Activated T-cell treated with anti-CD3 and anti-CD28 coated beads, Interleukin-2, amount 50 U/mL, for 72 hours (primary cell): ENCODE measurements at regions not wholly inside any gene's neighbourhood (a gene's known extent, or its start where the extent isn't known, plus 50 kb on each side); places are given as distances from the start of the nearest gene placed in this dataset.

Experiments used
- ATAC-seq, 2 donors: fragments of 150-1000 bp; cut with Tn5 transposase; replicated peaks in 1 of 2; 2 replicates each; pipeline ENCODE4 v1.10.0; 2021; ENCODE audit warnings: moderate library complexity in 2 of 2, mild to moderate bottlenecking in 1 of 2
- DNase-seq, 2 donors: peaks; one replicate each; pipeline ENCODE4 v3.0.0; 2021 to 2022; ENCODE audit warnings: mixed read lengths in 1 of 2
- H3K27ac Mint-ChIP-seq: one replicate; pipeline ENCODE4 v1.8.0; 2022; ENCODE audit warnings: mild to moderate bottlenecking, moderate library complexity, mixed read lengths
- H3K27me3 Mint-ChIP-seq: one replicate; pipeline ENCODE4 v1.8.0; 2022; ENCODE audit warnings: low read depth, mixed read lengths
- H3K36me3 Mint-ChIP-seq, 2 donors: one replicate each; pipeline ENCODE4 v1.8.0; 2022; ENCODE audit warnings: mixed read lengths in 2 of 2, mild to moderate bottlenecking in 1 of 2; ENCODE audit not compliant: insufficient read depth in 2 of 2
- H3K4me1 Mint-ChIP-seq: one replicate; pipeline ENCODE4 v1.8.0; 2022; ENCODE audit warnings: low read depth, mixed read lengths
- H3K4me3 Mint-ChIP-seq, 2 donors: one replicate each; pipeline ENCODE4 v1.8.0; 2022; ENCODE audit warnings: mild to moderate bottlenecking in 2 of 2, mixed read lengths in 2 of 2, moderate library complexity in 2 of 2
- H3K9me3 Mint-ChIP-seq, 2 donors: one replicate each; pipeline ENCODE4 v1.8.0; 2022; ENCODE audit warnings: mixed read lengths in 2 of 2

DNA sequence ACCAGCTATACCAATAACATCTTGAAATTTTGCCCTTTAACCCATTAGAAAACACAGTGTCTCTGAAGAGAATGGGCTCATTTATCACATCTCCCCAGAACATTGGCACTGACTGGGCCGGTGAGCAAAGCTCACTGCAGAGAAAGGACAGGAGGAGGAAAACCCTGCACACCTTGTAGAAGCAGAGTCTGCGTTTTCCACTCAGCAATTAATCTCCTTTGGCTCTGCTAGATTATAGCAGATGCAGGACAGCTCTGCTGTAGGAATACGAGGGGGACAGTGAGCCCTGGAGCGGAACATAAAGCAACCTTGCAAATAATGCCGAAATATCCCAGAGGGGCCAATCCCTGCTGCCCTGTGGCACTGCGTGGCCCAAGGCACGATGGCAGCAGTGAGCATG, 113.9 kb downstream of the TSN start:
- ATAC-seq, result no peak
- Mint-ChIP-seq H3K9me3 (no peaks in the 10 kb centered on the region), H3K27ac (no peak overlapping the region)

DNA sequence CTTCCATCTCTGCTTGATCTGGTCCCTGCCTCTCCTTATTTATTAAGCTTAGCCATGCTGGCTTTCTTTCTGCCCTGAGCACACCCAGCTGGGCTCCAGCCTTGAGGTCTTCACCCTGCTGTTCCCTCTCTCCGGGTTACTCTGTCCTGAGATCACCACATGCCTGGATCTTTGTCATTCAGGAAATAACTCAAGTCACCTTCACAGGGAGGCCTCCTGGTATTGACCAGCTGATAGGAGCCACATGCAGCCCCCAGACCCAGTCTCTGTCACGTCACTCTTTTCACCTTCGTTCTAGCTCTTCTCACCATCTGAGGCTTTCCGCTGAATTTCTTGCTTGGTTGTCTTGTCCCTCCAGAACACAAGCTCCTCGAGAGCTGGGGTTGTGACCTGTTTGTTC, 114.4 kb downstream of the TSN start:
- Mint-ChIP-seq H3K27ac (no peak overlapping the region), H3K4me3 (no peak overlapping the region), H3K27me3 (peaks cover 21% of the 10 kb centered on the region), H3K4me1 (no peaks in the 10 kb centered on the region), H3K36me3 (no peaks in the 10 kb centered on the region), H3K9me3 (no peaks in the 10 kb centered on the region)
- ATAC-seq, result no peak
- no peak for DNase-seq

More for the DNA sequence above, 113.9 kb downstream of the TSN start:
- H3K27me3 Mint-ChIP-seq, result peaks cover 18% of the 10 kb centered on the region
- no peak overlapping the region for H3K4me3 Mint-ChIP-seq
- no peaks in the 10 kb centered on the region for H3K36me3 Mint-ChIP-seq
- DNase-seq, result no peak
- H3K4me1 Mint-ChIP-seq, result no peaks in the 10 kb centered on the region

DNA sequence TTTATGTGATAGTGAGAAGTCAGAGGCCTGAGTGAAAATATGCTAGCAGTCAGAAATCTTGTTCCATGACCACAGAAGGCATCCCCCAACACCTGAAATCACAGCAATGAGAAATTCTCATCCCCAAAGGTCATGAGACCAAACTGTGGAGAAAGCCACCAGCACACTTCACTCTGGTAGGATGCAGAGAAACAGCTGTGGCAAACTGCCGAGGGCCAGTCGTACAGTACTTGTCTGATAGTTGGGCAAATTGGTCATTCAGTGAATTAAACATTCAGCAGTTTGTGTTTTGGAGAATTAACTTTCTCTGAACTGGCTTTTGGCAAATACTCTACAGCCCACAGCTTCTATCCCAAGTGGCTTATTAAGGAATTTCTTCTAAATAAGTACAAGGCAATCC, 117.2 kb downstream of the TSN start:
- Mint-ChIP-seq H3K27me3 (peaks cover 14% of the 10 kb centered on the region), H3K4me1 (no peaks in the 10 kb centered on the region), H3K4me3 (no peak overlapping the region), H3K27ac (no peak overlapping the region), H3K9me3 (no peaks in the 10 kb centered on the region), H3K36me3 (no peaks in the 10 kb centered on the region)
- DNase-seq (no peak), ATAC-seq (no peak)

DNA sequence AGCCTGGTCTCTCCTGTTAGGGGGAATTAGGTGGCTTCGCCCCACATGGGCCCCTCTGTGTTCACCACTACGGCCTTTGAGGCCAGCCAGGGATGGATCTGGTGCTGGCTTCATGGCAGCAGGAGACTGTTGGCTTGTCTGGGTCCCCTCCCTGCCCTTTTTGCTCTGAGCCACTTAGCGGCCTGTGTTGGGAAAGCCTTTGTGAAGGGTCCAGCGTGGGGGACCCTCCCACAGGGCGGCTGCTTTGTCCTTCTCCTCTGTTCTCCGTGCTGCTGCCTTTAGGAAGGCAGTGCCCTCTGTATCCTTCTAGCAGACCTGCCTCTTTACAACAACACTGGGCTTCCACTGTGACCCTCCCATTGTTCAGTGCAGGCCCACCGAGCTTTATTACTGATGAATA, 118.4 kb downstream of the TSN start:
- Mint-ChIP-seq H3K36me3 (no peaks in the 10 kb centered on the region), H3K9me3 (no peaks in the 10 kb centered on the region), H3K27me3 (peaks cover 14% of the 10 kb centered on the region), H3K27ac (no peak overlapping the region), H3K4me1 (no peaks in the 10 kb centered on the region), H3K4me3 (no peak overlapping the region)
- no peak for ATAC-seq
- DNase-seq, result no peak

DNA sequence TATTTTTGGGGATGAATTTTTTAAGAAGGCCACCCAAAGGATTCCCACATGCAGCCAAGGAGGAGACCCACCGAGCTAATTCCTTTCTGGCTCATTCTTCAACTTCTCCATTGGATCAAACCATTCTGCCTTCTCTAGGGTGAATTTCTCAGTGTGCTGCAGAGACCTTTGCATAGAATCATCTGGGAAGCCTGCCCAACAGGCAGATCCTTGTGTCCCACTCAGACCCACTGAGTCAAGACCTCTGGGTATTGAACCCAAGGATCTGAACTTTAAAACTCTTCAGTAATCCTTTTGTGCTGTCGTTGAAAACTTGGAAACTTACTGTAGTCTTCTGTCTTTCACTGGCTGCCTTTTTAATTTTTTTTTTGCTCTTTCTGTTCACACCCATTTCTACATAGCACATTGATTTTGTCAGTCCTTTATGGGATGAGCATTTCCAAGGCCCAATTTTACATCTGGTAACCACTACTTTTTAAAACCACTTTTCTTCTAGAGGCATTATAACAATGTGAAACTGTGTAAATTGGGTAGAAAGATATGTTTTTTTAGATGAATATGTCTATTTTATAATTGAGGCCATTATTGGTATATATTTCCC, 120.2 kb downstream of the TSN start:
- Mint-ChIP-seq H3K4me3 (no peak overlapping the region), H3K36me3 (no peaks in the 10 kb centered on the region), H3K9me3 (no peaks in the 10 kb centered on the region), H3K4me1 (no peaks in the 10 kb centered on the region), H3K27me3 (peaks cover 12% of the 10 kb centered on the region), H3K27ac (no peak overlapping the region)
- ATAC-seq, result no peak
- no peak for DNase-seq

DNA sequence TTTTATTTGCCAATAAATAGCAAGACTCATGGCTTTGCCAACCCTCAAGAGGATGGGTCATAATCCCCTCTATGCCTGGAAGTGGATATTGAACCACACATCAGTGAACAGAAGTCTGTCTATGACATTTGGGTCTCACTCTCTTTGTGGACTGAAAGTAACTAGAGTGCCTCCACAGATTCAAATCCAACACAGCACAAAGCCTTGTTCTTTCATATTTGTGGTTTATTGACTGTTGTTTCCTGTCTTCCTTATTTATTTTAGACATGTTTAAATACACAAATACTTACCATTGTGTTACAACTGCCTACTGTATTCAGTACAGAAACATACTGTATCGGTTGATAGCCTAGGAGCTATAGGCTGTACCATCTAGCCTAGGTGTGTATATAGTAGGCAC, 121.9 kb downstream of the TSN start:
- no peak overlapping the region for H3K27ac Mint-ChIP-seq
- ATAC-seq (no peak), DNase-seq (no peak)
- H3K27me3 Mint-ChIP-seq, result peaks cover 21% of the 10 kb centered on the region
- no peak overlapping the region for H3K4me3 Mint-ChIP-seq
- no peaks in the 10 kb centered on the region for H3K9me3 Mint-ChIP-seq
- H3K36me3 Mint-ChIP-seq, result no peaks in the 10 kb centered on the region
- H3K4me1 Mint-ChIP-seq, result no peaks in the 10 kb centered on the region

DNA sequence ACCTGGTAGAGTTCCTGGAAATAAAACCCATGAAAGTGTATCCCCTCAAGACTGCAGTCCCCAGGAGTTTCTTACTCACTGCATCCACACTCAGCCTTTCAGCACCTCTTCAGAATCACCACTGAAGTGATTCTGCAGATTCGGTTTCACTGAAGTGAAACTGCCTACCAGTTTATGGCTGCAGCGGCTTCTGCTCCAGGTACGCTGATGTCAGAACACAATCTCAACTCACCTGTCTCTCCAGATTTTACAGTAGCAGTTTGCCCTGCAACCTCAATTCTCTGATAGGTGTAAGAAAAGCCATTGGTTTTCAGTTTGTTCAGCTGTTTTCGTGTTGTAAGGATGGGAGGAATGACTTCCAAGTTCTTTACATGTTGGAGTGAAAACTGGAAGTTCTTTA, 124.8 kb downstream of the TSN start:
- Mint-ChIP-seq H3K36me3 (no peaks in the 10 kb centered on the region), H3K27ac (no peak overlapping the region), H3K4me3 (no peak overlapping the region), H3K4me1 (no peaks in the 10 kb centered on the region), H3K9me3 (no peaks in the 10 kb centered on the region), H3K27me3 (peaks cover 18% of the 10 kb centered on the region)
- no peak for ATAC-seq
- no peak for DNase-seq

DNA sequence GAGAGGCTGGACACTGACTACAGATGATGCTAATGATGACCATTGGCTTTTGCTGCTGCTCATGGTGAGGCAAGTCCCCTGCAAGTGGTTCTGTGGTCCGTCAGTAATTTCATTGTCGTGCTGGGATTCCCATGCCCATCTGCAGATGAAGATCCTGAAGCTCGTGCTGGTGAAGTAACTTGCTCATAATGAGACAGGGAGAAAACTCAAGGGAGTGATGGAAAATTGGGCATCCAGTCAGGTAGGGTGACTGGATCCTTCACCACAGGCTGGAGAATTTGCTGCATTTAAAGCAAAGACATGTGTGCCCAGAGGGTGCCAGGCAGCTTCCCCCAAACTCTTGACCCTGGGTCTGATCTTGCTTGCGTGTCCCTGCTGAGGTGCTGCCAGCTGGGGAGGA, 125.6 kb downstream of the TSN start:
- H3K9me3 Mint-ChIP-seq, result no peaks in the 10 kb centered on the region
- DNase-seq, result no peak
- H3K27me3 Mint-ChIP-seq, result peaks cover 18% of the 10 kb centered on the region
- no peak overlapping the region for H3K4me3 Mint-ChIP-seq
- H3K4me1 Mint-ChIP-seq, result no peaks in the 10 kb centered on the region
- no peaks in the 10 kb centered on the region for H3K36me3 Mint-ChIP-seq
- no peak overlapping the region for H3K27ac Mint-ChIP-seq
- ATAC-seq, result no peak

DNA sequence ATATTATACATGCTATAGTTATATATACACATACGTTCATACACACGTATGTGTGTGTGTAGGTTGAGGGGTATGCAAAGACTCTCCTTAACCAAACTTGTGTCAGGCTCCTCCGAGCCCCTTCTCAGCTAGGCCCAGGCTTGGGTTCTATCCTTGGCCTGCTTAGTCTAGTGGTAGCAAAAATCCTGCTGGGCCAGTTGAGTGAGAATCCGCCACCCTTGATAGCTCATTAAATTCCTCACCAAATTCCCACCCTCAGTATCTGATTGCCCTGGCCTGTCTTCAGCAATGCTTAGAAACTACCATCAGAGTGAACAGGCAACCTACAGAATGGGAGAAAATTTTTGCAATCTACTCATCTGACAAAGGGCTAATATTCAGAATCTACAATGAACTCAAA, 126.5 kb downstream of the TSN start:
- no peaks in the 10 kb centered on the region for H3K4me1 Mint-ChIP-seq
- H3K9me3 Mint-ChIP-seq, result no peaks in the 10 kb centered on the region
- no peaks in the 10 kb centered on the region for H3K36me3 Mint-ChIP-seq
- H3K4me3 Mint-ChIP-seq, result no peak overlapping the region
- ATAC-seq, result no peak
- H3K27me3 Mint-ChIP-seq, result peaks cover 18% of the 10 kb centered on the region
- no peak overlapping the region for H3K27ac Mint-ChIP-seq
- DNase-seq, result no peak

DNA sequence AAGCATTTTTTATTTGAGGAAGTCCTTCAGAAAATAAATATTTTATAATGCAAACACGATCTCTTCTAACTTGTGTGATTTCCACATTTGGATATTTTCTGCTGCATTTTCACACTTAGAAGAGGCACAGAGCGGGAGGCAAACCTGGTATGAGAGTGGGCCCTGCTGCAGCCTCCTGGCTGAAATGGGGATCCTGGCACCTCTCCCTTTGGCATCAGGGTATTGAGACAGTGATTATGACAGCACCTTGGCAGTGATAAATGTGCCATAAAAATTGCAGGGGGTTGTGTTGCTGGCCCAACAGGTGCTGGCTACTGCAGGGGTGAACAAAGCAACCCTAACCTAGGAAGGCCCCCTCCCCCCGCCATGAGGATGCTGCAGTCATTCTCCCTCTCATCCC, 128.6 kb downstream of the TSN start:
- no peaks in the 10 kb centered on the region for H3K4me1 Mint-ChIP-seq
- no peak overlapping the region for H3K4me3 Mint-ChIP-seq
- ATAC-seq, result no peak
- H3K36me3 Mint-ChIP-seq, result no peaks in the 10 kb centered on the region
- DNase-seq, result no peak
- no peak overlapping the region for H3K27ac Mint-ChIP-seq
- H3K27me3 Mint-ChIP-seq, result peaks cover 18% of the 10 kb centered on the region
- no peaks in the 10 kb centered on the region for H3K9me3 Mint-ChIP-seq

DNA sequence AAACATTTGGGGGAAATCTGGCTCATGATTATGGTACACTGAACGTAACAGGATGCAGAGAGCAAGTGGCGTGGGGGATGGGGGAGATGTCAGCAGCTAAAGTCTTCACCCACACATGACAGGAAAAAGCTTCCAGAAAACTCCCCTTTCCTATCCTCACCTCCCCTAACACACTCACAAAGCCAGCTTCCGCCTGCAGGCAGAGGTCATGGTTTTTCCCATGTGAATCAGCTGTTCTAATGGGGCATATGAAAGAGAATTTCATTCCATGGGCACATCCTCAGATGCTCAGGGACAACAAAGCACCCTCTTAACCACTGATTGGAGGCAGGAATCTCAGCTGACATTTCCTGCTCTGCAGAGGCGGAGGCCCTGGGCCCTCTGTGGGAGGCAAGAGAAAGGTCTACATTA, 129.1 kb downstream of the TSN start:
- no peaks in the 10 kb centered on the region for H3K36me3 Mint-ChIP-seq
- no peak overlapping the region for H3K27ac Mint-ChIP-seq
- DNase-seq (no peak), ATAC-seq (no peak)
- H3K27me3 Mint-ChIP-seq, result peaks cover 18% of the 10 kb centered on the region
- no peaks in the 10 kb centered on the region for H3K4me1 Mint-ChIP-seq
- no peak overlapping the region for H3K4me3 Mint-ChIP-seq
- no peaks in the 10 kb centered on the region for H3K9me3 Mint-ChIP-seq

DNA sequence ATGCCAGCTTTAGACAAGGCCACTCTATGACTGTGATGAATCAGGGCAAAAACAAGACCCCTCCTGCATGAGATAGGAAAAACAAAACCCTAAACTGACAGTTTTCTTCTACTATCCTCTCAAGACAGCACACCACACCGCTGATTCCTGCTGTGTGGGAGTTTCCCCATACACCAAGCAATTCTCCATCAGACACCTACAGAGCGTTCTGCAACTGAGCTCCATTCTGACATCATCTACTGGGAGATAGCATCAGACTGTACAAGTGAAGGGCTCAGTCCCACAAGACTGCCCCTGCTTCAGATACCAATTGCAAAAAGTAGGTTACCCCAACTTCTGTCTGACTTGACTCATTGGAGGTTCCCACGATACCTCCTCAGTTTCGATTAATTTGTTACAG, 130.6 kb downstream of the TSN start:
- ATAC-seq, result no peak
- Mint-ChIP-seq H3K27ac (no peak overlapping the region), H3K4me3 (no peak overlapping the region), H3K4me1 (no peaks in the 10 kb centered on the region), H3K27me3 (peaks cover 16% of the 10 kb centered on the region), H3K36me3 (no peaks in the 10 kb centered on the region), H3K9me3 (no peaks in the 10 kb centered on the region)
- no peak for DNase-seq

DNA sequence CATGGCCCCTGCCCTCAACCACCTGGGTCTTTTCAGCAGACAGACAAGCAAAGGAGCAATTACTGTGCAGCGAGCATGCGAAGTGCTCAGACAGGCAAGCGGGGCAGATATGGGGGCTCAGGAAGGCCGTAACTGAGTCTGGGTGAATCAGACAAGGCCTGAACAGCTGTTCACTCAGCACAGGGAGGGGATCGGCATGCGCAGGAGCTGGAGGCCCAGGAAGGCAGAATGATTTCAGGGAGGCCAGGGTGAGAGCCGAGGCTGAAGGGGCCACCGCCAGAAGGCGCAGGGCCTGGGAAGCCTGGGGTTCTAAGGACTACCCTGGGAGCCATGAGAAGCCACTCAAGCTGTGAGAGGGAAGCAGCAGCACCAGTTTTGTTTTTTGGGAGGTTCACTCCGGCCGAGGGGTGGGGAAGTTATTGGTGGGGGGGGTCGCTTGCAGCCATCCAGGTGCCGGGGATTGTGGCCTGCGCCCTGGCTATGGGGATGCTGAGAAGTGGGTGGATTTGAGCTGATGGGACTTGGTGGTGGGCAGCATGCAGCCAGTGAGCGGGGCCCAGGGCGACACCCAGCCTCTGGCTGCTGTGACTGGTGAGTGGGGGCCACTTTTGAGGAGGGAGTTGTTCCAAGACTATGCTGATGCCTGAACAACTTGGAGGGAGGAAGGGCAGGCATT, 132.2 kb downstream of the TSN start:
- no peak overlapping the region for H3K4me3 Mint-ChIP-seq
- peaks cover 10% of the 10 kb centered on the region for H3K27me3 Mint-ChIP-seq
- H3K4me1 Mint-ChIP-seq, result no peaks in the 10 kb centered on the region
- DNase-seq (no peak), ATAC-seq (no peak)
- H3K9me3 Mint-ChIP-seq, result no peaks in the 10 kb centered on the region
- no peak overlapping the region for H3K27ac Mint-ChIP-seq
- no peaks in the 10 kb centered on the region for H3K36me3 Mint-ChIP-seq

DNA sequence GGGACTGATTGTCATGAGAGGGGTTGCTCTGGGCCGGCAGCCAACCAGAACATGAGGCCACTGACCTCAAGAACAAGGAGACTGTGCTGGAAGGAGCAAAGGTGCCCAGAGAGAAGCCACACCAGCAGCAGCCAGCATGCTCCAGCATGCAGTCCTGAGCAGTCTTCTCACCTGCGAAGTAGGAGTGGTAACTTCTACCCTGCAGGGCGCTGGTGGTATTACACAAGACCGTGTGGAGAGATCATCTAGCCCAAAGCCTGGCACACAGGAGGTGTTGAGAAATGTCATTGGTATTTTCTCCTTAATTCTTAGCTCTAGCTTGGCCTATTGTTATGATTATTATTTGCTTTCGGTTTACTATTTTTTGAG, 132.7 kb downstream of the TSN start:
- H3K4me3 Mint-ChIP-seq, result no peak overlapping the region
- H3K9me3 Mint-ChIP-seq, result no peaks in the 10 kb centered on the region
- no peaks in the 10 kb centered on the region for H3K36me3 Mint-ChIP-seq
- H3K27ac Mint-ChIP-seq, result no peak overlapping the region
- no peaks in the 10 kb centered on the region for H3K4me1 Mint-ChIP-seq
- DNase-seq (peak in 1 of 2 donors; percentile 12), ATAC-seq (no peak)
- peaks cover 10% of the 10 kb centered on the region for H3K27me3 Mint-ChIP-seq
